ENCODE measurements at regions not wholly inside any gene's neighbourhood (a gene's known extent, or its start where the extent isn't known, plus 50 kb on each side); places are given as distances from the start of the nearest gene placed in this dataset.
A peak's percentile ranks its signal among the peaks of the same experiment; 100 is the strongest.
"Not testable (repeated sequence)": the region's sequence is repeated elsewhere in the genome, so short reads cannot be mapped to it uniquely, and the experiment has no call there.

DNA sequence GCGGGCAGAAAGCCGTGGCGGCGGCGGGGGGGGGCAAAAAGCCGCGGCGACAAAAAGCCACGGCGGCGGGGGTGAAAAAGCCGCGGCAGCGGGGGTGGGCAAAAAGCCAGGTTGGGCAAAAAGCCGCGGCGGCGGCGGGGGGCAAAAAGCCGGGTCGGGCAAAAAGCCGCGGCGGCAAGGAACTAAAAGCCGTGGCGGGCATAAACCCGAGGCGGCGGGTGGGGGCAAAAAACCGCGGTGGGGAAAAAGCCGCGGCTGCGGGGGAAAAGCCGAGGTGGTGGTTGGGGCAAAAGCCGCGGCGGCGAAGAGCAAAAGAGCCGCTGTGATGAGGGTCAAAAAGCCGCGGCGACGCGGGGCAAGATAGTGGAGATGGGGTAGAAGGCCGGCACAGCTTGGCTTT, 1834.2 kb downstream of the FOXD4L5 start:
- ATAC-seq (ENCODE audit: insufficient number of reproducible peaks, low FRiP score, low read depth); H3K36me3 ChIP-seq; H3K4me1 ChIP-seq (ENCODE audit: control insufficient read depth in 1 of 2, low read depth in 2 of 2); H3K9me3 ChIP-seq; H3K27ac ChIP-seq; H3K27me3 ChIP-seq (replicated peaks; ENCODE audit: insufficient read depth); H3K4me3 ChIP-seq; DNase-seq (ENCODE audit: low spot score): not testable (repeated sequence)

DNA sequence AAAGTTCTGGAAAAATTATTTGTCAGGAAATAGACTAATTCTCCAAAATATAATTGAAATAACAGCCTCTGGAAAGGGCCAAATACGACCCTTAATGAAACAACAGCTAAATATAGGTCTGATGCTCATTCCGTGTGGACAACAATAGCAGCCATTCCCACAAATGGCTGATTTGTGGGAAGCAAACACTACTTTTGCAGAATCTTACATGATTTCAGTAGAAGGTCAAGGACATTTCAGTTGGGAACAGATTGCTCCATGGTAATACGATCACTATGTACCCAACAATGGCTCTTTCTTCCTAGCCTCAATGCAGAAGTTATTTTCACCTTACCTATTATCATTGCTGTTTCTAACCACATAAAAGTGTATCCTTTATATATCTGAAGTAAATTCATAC, 1859.9 kb downstream of the FOXD4L5 start:
- not testable (repeated sequence) for H3K27ac ChIP-seq; H3K4me3 ChIP-seq; ATAC-seq (ENCODE audit: insufficient number of reproducible peaks, low FRiP score, low read depth); H3K36me3 ChIP-seq; H3K9me3 ChIP-seq; H3K4me1 ChIP-seq (ENCODE audit: control insufficient read depth in 1 of 2, low read depth in 2 of 2); DNase-seq (ENCODE audit: low spot score); H3K27me3 ChIP-seq (replicated peaks; ENCODE audit: insufficient read depth)

DNA sequence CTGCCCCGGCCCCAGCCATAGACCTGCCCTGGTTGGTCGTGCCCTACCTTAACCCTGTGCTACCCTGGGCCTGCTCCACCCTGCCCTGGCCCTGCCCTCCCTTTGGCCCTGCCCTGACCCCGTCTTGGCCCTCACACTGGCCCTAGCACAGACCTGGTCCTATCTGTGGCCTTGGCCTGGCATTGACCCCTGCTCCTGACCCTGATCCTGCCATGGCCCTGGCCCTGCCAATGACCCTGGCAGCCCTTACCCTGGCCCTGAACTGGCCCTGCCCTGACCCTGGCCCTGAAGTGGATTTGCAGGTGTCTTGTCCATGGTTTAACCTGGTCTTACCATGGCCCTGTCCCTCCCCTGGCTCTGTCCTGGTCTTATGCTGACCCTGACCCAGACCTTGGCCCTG, 1894.1 kb downstream of the FOXD4L5 start:
- H3K4me3 ChIP-seq; DNase-seq (ENCODE audit: low spot score); ATAC-seq (ENCODE audit: insufficient number of reproducible peaks, low FRiP score, low read depth); H3K36me3 ChIP-seq; H3K27me3 ChIP-seq (replicated peaks; ENCODE audit: insufficient read depth); H3K4me1 ChIP-seq (ENCODE audit: control insufficient read depth in 1 of 2, low read depth in 2 of 2); H3K9me3 ChIP-seq; H3K27ac ChIP-seq: not testable (repeated sequence)

DNA sequence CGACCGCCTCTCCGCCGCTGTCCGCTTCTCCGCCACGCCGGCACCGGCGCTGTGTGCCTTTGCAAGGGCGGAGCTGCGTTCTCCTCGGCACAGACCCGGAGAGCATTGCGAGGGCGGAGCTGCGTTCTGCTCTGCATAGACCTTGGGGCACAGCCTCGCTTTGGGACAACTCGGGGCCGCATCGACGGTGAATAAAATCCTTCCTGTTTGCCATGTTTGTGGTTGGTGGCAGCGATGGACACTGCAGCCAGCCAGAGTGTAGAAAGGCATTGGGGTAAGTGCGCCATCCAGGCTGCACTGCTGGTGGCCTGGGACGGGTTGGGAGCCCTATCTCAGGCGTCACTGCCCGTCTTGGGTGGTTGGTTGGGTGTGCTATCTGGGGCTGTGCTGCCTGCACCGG, 1899.5 kb downstream of the FOXD4L5 start:
- not testable (repeated sequence) for DNase-seq (ENCODE audit: low spot score); H3K4me3 ChIP-seq; H3K4me1 ChIP-seq (ENCODE audit: control insufficient read depth in 1 of 2, low read depth in 2 of 2); H3K36me3 ChIP-seq; H3K9me3 ChIP-seq; H3K27me3 ChIP-seq (replicated peaks; ENCODE audit: insufficient read depth); ATAC-seq (ENCODE audit: insufficient number of reproducible peaks, low FRiP score, low read depth); H3K27ac ChIP-seq

DNA sequence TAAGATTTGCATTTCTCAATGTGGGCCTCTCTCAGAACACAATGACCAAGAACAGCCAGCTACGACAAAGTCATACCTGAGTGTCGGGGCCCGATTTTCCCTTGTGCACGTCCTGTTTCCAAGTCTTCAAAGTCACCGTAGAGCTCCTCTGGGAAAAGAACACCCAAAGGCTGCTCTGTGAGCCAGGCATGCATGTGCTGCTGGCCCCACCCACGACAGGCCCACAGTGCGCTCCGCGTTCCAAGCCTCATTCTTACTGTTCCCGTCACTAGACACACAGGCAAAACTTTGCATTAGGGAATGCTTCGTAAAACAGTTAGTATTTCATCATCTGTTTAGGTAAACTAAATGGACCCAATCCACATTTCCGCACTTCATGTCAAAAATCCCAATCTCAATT, 1905.1 kb downstream of the FOXD4L5 start:
- not testable (repeated sequence) for ATAC-seq (ENCODE audit: insufficient number of reproducible peaks, low FRiP score, low read depth); H3K27me3 ChIP-seq (replicated peaks; ENCODE audit: insufficient read depth); H3K4me3 ChIP-seq; DNase-seq (ENCODE audit: low spot score); H3K9me3 ChIP-seq; H3K27ac ChIP-seq; H3K4me1 ChIP-seq (ENCODE audit: control insufficient read depth in 1 of 2, low read depth in 2 of 2); H3K36me3 ChIP-seq

DNA sequence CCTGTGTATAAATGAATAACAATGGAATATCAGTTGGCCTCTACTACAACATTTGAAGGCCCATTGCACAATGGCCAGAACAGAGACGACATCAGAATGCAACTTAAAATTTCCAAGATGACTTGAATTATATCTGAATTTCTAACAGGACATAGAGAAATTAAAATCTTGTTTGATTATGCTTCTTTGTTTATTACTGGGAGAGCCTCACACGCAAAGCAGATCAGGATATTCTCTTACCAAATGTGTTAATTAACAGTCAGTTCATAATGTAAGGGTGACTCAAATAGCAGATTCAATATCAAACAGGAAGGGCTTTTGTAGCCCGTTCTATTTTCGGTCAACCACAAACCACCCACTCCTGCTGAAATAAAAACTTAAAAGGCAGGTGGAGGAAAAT, 1930.8 kb downstream of the FOXD4L5 start:
- H3K9me3 ChIP-seq; H3K27ac ChIP-seq; H3K4me1 ChIP-seq (ENCODE audit: control insufficient read depth in 1 of 2, low read depth in 2 of 2); H3K27me3 ChIP-seq (replicated peaks; ENCODE audit: insufficient read depth); ATAC-seq (ENCODE audit: insufficient number of reproducible peaks, low FRiP score, low read depth); H3K36me3 ChIP-seq; H3K4me3 ChIP-seq; DNase-seq (ENCODE audit: low spot score): not testable (repeated sequence)

DNA sequence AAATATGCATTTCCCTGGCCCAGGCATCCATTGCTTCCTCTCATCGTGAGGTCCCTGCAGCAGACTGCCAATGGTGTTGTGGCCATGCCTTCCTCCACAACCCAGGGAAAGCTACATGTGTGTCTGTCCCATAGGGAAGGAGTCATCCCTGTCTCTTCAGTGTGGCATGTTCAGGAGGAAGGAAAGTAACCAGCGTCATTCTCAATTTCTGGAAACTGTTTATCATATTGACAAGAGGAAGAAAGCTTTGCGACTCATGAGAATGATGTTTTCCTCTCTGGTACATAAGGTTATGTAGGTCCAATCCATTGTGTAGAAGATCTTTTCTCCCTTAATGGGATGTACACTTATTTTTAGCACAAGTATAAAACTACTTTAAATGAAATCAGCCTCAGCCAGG, 1937.7 kb downstream of the FOXD4L5 start:
- H3K4me1 ChIP-seq (ENCODE audit: control insufficient read depth in 1 of 2, low read depth in 2 of 2); H3K9me3 ChIP-seq; H3K4me3 ChIP-seq; ATAC-seq (ENCODE audit: insufficient number of reproducible peaks, low FRiP score, low read depth); DNase-seq (ENCODE audit: low spot score); H3K27me3 ChIP-seq (replicated peaks; ENCODE audit: insufficient read depth); H3K27ac ChIP-seq; H3K36me3 ChIP-seq: not testable (repeated sequence)

DNA sequence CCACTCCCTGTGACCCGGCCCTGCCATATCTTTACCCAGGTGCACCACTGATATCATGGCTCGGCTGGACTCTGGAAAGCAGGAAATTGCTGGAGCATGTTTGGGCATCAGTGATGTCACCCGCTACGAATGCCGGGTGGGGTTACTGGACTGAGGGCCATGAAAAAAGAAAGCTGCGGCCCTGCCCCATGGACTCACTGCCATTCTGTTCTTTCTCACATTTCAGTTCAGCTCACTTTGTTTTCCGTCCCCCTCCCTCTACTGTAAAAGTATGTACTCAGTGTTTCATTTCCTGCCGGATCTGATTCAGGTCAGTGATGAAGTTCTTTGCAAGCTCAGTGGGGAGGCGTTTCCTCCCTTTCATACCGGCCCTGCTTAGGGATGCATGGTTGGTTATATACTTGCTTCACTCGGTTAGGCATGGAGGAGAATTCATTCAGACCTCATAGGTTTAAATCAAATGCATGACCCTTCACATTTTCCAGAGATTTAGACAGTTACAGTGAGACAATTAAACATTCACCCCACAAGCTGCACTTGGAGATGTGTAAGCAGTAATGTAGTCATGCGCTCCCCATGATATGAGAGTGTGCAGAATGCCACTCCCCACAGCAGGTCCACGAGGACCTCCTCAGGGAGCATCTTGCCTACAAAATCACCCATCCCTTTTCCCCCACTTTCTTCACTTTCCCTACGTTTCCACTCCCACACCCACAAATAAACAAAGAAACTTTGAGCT, 1938.5 kb downstream of the FOXD4L5 start:
- not testable (repeated sequence) for H3K4me3 ChIP-seq; H3K27me3 ChIP-seq (replicated peaks; ENCODE audit: insufficient read depth); H3K9me3 ChIP-seq; ATAC-seq (ENCODE audit: insufficient number of reproducible peaks, low FRiP score, low read depth); H3K4me1 ChIP-seq (ENCODE audit: control insufficient read depth in 1 of 2, low read depth in 2 of 2); H3K36me3 ChIP-seq
- peak; percentile 3 for DNase-seq (ENCODE audit: low spot score)
- peak overlapping the region in 1 of 2 donors; percentile 26 for H3K27ac ChIP-seq

DNA sequence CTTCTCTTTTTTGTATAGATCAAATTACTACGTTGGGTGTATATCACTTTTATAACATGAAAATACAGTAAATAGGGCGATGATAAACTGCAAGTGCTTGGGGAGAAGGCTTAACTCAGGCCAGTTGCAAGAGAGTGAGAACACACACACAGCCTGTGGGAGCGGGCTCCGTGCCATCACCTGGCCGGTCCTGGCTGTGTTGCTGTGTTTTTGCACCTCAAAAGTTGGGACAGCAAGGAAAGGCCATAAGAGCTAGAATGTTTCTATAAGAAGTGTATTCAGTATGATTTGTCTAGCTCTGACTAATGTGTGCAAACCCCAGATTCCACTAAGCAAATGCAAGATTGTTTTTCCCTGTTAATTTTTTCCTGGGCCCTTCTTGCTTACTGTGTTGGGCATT, 1940.6 kb downstream of the FOXD4L5 start:
- H3K36me3 ChIP-seq; H3K27ac ChIP-seq; ATAC-seq (ENCODE audit: insufficient number of reproducible peaks, low FRiP score, low read depth); H3K27me3 ChIP-seq (replicated peaks; ENCODE audit: insufficient read depth); H3K4me3 ChIP-seq; DNase-seq (ENCODE audit: low spot score); H3K9me3 ChIP-seq; H3K4me1 ChIP-seq (ENCODE audit: control insufficient read depth in 1 of 2, low read depth in 2 of 2): not testable (repeated sequence)

DNA sequence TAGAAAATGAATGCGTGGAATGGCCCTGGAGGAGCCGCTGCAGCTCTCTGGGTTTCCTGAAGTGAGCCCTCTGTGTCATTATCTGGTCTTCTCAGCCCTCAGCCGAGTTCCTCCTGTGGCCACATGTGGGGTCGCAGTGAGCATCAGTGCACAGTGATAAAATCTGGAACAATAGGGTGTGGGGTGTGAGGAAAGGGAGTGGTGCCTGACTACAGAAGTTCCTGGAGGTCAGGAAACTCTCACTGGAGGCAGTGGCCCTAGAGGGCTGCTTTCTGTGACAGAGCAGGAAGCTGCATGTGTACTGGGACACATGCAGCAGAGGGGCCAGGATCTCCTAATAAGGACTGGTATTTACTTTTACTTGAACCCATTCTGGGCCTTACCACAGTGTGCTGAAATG, 1942.5 kb downstream of the FOXD4L5 start:
- not testable (repeated sequence) for H3K4me3 ChIP-seq; H3K9me3 ChIP-seq; ATAC-seq (ENCODE audit: insufficient number of reproducible peaks, low FRiP score, low read depth); H3K4me1 ChIP-seq (ENCODE audit: control insufficient read depth in 1 of 2, low read depth in 2 of 2); H3K27ac ChIP-seq; DNase-seq (ENCODE audit: low spot score); H3K36me3 ChIP-seq; H3K27me3 ChIP-seq (replicated peaks; ENCODE audit: insufficient read depth)

DNA sequence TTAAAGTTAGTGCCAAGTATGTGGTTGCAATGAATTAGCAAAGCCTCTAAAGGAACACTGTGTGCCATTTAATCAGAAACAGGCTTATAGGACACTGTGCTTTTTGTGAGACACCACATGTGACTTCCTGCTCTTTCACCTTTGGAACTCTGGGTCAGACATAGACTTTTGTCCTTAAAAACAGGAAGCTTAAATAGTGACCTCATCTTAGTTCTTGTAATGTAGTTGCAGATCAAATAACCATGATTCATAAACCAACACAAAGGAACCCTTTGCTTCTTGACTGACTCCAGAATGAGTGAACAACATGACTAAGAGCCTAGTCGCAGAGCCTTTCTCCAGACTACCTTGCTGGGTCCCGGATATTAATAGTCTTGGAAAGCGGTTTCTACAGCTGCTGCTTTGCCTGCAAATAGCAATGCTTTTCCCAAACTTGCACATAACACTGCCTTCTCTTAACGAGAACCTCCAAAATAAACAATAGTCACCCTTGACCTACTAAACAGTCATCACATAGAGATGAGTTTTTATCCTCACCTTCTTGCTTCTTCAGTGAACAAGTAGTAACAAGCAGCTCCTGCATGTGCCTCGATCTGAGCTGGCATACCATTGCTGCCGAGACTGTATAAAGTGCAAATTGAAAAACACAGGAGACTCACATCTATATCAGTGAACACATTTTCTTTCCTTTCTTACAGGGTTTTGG, 1947.0 kb downstream of the FOXD4L5 start:
- not testable (repeated sequence) for H3K9me3 ChIP-seq; H3K36me3 ChIP-seq; ATAC-seq (ENCODE audit: insufficient number of reproducible peaks, low FRiP score, low read depth); H3K27me3 ChIP-seq (replicated peaks; ENCODE audit: insufficient read depth); H3K4me1 ChIP-seq (ENCODE audit: control insufficient read depth in 1 of 2, low read depth in 2 of 2); DNase-seq (ENCODE audit: low spot score)
- Histone ChIP-seq H3K27ac (peak overlapping the region; percentile 70 to 78), H3K4me3 (peak overlapping the region; percentile 16)

DNA sequence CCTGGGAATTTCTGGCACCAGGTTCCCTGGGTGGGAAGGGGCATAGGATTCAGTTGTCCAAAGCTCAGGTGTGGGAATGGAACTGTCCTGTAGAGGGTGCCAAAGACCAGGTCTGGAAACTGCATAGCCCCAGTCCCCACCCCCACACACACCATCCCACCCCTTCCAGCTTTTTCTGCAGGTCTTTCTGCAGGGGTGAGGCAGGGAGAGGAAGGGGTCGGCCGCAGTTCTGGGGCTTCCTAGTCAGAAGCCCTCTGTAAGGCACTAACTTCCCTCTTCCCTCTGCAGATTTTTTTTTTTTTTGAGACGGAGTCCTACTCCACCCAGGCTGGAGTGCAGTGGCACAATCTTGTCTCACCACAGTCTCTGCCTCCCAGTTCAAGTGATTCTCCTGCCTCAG, 1949.7 kb downstream of the FOXD4L5 start:
- not testable (repeated sequence) for DNase-seq (ENCODE audit: low spot score); H3K27ac ChIP-seq; ATAC-seq (ENCODE audit: insufficient number of reproducible peaks, low FRiP score, low read depth); H3K27me3 ChIP-seq (replicated peaks; ENCODE audit: insufficient read depth); H3K4me3 ChIP-seq; H3K4me1 ChIP-seq (ENCODE audit: control insufficient read depth in 1 of 2, low read depth in 2 of 2); H3K9me3 ChIP-seq; H3K36me3 ChIP-seq

DNA sequence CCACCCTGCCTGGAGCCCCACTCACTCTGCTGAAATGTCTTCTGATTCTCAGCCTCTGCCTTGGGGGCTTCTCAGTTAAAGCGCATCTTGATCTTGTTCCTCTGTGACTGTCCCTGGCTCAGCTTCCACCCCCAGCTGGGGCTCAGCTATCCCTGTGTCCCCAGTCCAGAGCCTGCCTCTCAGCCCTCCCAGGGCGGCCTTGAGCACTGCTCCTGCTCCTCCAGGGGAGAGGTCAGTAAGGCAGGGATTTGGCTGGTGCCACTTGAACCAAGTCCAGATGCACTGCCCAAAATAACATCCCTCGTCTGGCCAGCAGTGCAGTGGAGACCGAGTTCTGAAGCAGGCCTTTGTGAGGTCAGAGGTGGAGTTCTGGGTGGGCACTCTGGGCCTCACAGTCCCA, 1950.8 kb downstream of the FOXD4L5 start:
- H3K4me3 ChIP-seq; ATAC-seq (ENCODE audit: insufficient number of reproducible peaks, low FRiP score, low read depth); DNase-seq (ENCODE audit: low spot score); H3K9me3 ChIP-seq; H3K27ac ChIP-seq; H3K36me3 ChIP-seq; H3K4me1 ChIP-seq (ENCODE audit: control insufficient read depth in 1 of 2, low read depth in 2 of 2); H3K27me3 ChIP-seq (replicated peaks; ENCODE audit: insufficient read depth): not testable (repeated sequence)
